NOMO-1 treated with dmso at 0.1 percent for 144 hours (cell line): ENCODE measurements at regions not wholly inside any gene's neighbourhood (a gene's known extent, or its start where the extent isn't known, plus 50 kb on each side); places are given as distances from the start of the nearest gene placed in this dataset.

ENCODE experiments used
- DNase-seq: peaks from one replicate; lab custom pipeline; 2025; ENCODE audit not compliant: unreplicated experiment; lab: John Stamatoyannopoulos, UW

- no peak for DNase-seq
These were observed 387.0 kb upstream of the CBLB start for GRCh38 chr3:106255870-106256248.

GRCh38 chr3:106256249-106256957, 387.6 kb upstream of the CBLB start:
- no peak for DNase-seq

DNA sequence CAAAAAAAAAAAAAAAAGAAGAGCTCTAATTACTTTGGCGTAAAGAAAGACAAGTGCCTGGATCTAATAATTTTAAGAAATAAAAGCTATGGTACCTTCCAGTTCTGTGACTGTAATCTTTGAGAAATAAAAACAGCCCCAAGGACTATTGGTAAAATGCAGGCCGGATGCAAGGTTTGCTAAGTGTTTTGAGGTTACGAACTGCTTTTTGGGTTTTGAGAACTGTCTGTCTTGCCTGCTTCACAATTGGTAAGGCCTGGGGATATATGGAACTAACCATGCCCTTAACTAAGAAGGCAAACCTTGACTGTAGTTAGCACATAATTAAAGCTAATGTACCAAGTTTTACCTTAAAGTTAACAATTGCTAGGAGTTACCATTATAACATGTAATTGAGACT, 388.4 kb upstream of the CBLB start:
- DNase-seq = no peak

- no peak for DNase-seq
These were observed 392.6 kb upstream of the CBLB start for GRCh38 chr3:106261396-106261795.

- DNase-seq = no peak
These were observed 393.3 kb upstream of the CBLB start for GRCh38 chr3:106261915-106262683.

DNA sequence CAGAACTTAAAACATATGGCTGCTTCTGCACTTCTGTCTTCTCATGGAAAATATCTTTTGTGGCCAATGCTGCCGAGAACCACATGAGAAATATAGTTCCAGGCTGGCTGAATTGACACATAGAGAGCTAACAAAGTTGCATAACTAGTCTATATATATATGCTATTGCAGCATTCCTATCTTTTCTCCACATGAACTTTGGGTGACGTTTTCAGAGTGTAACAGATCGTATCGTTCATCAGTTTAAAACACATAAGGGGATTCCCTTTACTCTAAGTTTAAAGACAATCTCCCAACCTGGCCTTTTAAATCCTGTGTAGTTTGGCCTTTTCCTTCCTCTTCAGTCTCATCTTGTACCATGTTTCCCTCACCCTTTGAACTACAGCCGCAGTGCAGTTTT, 394.2 kb upstream of the CBLB start:
- DNase-seq = peak; percentile 43

GRCh38 chr3:106263546-106263945, 394.7 kb upstream of the CBLB start:
- DNase-seq = no peak

DNA sequence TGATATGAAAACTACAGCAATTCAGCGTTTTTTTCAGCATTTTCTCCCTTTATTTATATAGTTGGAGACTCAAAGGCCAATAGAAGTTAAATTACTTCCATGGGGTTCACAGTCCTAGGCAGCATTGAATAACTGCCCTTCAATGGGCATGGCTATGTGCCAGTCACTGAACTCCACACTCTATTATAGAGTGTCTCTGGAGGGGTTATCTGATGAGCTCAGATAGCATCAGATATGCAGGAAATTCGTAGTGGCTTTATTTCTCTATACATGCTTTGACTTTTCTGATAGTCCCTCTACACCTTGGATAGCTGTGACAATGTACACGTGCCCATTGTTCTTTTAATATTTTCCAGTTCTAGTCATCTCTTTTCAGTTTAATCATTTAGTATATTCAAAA, 396.9 kb upstream of the CBLB start:
- DNase-seq = no peak

- no peak for DNase-seq
These were observed 399.9 kb upstream of the CBLB start for GRCh38 chr3:106268696-106269095.

DNA sequence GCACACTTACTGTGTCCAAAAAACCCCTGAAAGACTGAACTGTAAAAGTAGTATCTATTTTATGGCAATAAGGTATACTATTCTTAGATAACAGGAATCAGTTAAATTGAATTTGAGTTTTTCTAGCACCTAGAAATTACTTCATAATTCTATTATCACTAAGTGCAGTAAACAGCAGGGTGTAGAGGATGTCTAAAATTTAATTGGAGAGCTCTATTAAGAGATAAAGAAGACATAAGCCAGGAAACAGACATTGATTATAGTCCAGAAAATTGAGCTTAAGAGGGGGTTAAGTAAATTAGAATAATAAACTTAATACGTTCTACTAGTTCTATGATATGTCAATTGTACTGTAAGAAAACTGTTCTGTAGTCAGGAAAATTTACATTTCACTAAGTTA, 403.5 kb upstream of the CBLB start:
- DNase-seq = no peak

- DNase-seq = no peak
These were observed 406.8 kb upstream of the CBLB start for GRCh38 chr3:106275592-106275991.

DNA sequence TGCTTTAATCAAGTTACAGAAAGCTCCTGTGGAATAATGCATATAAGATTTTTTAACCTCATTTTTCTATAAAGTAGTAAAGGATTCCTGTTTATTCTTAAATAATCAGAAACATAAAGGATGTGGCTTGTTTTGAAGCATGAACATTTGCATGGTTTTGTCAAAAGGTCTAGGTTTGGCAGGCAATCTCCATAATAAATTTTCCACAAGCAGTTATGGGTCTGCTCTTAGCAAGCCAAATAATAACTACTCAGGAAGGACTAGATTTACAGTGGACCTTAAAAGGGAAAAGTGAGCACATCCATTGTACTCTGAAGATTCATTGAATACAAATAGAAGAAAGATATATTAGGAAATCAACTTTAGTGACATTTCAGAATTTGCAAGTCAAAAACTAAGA, 407.3 kb upstream of the CBLB start:
- DNase-seq = no peak

DNA sequence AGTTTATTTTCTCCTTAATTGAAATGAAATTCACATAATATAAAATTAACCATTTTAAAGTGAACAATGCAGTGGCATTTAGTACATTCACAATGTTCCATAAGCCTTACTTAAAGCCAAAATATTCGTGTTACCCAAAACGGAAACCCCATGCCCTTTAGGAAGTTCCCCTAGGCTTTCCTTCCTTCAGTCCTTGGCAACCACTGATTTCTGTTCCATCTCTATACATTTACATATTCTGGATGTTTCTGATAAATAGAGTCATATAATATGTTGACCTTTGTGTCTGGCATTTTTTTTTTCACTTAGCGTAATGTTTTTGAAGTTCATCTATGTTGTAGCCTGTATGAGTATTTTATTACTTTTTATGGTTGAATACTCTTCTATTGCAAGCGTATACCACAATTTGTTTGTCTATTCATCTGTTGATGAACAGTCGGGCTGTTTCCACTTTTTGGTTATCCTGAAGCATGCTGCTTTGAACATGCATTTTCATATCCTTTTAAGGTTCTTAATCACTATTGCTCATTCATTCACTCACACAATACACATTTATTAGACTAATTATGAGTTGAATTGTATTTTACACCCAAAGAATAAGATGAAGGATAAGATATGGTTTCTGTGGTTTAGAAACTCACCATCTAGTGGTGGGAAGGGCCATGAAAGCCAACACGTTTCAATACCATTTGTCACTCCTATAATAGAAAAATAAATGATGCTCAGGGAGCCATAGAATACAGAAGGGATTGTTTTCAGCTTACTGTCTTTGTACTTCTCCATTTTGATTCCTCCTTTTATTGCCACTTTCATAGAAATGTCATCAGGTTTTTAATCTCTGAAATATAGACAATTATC, 408.2 kb upstream of the CBLB start:
- no peak for DNase-seq

GRCh38 chr3:106277731-106278130, 408.9 kb upstream of the CBLB start:
- no peak for DNase-seq

DNA sequence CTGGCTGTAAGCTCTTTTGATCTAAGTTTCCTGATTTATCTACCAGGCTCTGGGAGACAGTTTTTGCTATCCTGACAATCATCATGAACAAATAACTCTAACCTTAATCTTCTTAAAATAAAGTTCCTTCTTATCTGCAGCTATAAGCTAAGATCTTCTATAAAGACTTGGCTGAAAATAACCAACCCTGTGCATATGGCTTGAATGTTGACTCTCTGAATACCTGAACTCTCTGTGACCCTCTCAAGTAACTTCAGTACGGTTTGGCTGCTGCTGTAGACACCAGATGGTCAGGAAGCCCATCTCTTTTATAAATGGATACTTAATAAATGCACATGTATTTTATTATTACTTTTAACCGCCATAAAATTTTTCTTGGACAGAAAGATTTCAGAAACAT, 412.4 kb upstream of the CBLB start:
- DNase-seq = no peak

DNA sequence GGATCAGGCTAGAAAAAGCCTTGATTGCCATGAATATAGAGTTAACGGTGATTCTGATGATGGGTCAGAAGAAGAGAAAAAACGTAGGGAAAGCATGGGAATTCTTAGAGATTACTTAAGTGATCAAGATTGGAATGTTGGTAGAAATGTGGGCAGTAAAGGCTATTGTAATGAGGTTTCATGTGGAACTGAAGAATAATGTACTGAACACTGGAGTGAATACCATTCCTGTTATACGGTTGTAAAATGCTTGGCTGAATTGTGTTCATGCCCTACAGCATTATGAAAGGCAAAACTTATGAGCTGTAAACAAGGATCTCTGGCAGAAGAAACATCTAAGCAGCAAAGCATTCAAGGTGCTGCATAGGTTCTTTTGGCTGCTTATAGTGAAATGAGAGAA, 414.1 kb upstream of the CBLB start:
- no peak for DNase-seq

DNA sequence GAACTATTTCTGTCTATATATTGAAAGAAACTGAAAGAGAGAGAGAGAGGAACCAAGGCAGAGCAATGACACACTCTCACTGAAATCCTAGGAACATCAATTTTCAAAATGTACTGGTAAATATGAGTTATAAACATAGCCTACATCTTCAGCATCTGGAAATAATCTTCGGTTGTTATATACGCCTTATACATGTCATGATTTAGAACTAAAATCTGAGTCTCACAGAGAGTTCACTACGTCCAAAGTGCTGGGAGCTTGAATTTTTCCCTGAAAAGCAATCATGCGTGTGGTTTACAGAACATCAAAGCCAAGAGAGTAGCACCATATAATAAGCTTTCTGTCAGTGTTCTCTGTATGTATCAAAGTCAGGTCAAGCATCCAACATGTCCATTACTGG, 420.0 kb upstream of the CBLB start:
- DNase-seq = no peak

DNA sequence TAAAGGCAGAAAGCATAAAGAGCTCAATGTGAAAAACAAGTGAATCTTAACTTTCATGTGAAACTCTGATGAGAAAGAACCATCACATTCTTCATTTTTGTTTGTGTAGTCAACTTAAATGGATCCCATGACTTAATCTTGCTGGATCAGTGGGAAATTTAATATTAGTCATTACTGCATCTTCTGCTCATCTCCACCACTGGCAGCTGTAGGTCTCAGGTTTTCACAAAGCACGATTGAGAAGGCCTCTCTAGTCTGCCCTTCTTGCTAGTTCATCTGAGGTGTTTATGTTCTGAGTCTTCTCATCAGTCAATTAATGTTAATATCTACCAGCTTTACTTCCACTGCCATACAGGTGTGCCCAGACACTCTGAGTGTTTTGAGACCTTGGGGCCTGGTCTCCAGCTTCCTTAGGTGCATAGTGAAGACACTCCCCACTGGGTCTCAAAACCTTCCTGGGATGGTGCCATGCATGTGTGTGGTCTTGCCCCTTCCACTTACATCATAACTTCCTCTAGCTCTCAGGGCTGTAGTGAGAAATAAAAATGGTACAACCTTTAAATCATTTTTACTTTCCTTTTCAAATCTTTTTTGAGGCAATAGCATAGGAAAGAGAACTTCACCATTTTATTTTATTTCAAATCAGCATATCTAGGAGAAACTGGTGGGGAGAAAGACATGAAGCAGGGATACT, 421.6 kb upstream of the CBLB start:
- DNase-seq = no peak

DNA sequence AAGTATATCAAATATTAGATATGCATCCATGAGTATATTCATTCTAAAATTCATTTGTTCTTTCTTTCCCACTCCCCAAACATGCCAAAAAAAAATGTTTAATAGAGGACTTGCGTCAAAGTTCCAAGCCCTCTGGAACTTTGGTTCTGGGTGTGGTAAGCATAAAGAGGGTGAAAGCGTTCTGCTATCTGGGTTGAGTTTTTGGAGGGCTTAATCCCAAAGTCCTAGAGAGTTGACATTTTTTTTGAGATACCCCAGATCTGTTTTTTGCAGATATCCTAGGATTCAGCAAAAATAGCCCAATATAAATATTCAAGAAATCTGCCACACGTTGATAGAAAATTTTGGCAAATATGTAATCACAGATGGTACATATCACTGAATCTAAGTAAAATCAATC, 424.3 kb upstream of the CBLB start:
- no peak for DNase-seq

GRCh38 chr3:106294121-106294520, 425.3 kb upstream of the CBLB start:
- no peak for DNase-seq

GRCh38 chr3:106296062-106296461, 427.2 kb upstream of the CBLB start:
- DNase-seq = no peak
